Thyroid gland (tissue), 4 donors: ENCODE measurements at regions not wholly inside any gene's neighbourhood (a gene's known extent, or its start where the extent isn't known, plus 50 kb on each side); places are given as distances from the start of the nearest gene placed in this dataset.

Experiments used
- DNase-seq, 2 donors: peaks; one replicate each; pipeline ENCODE4 v3.0.0-alpha.2; 2019
- H3K27ac ChIP-seq, 3 donors: fragments of 200-600 bp; sonication (generic); 1 replicate in 2 of 3; 2 replicates in 1 of 3; pipeline ENCODE4 v1.5.1; 2016 to 2019; ENCODE audit warnings: mild to moderate bottlenecking in 1 of 3, moderate library complexity in 1 of 3
- H3K27me3 ChIP-seq: fragments of 200-600 bp; sonication (generic); one replicate; pipeline ENCODE4 v1.5.1; 2019
- H3K36me3 ChIP-seq, 2 donors: fragments of 200-600 bp; sonication (generic); one replicate each; pipeline ENCODE4 v1.5.1; 2016 to 2019
- H3K4me1 ChIP-seq, 2 donors: fragments of 200-600 bp; sonication (generic); one replicate each; pipeline ENCODE4 v1.5.1; 2017 to 2019
- H3K4me3 ChIP-seq, 3 donors: fragments of 200-600 bp; sonication (generic); replicated peaks in 1 of 3; 1 replicate in 2 of 3; 2 replicates in 1 of 3; pipeline ENCODE4 v1.5.1; 2016; ENCODE audit warnings: mild to moderate bottlenecking in 1 of 3
- H3K9me3 ChIP-seq: fragments of 200-600 bp; sonication (generic); one replicate; pipeline ENCODE4 v1.5.1; 2017
- CTCF ChIP-seq, 6 experiments: fragments of 200-600 bp in 3 of 6; fragments of 450-650 bp in 3 of 6; sonication (generic) in 3 of 6; IDR thresholded peaks; one replicate each; pipeline ENCODE4 v1.5.1; 2016 to 2019; ENCODE audit warnings: antibody characterized with exemption in 6 of 6, mild to moderate bottlenecking in 2 of 6, inconsistent platforms in 1 of 6, moderate library complexity in 1 of 6
- POLR2A ChIP-seq, 2 donors: fragments of 450-650 bp; IDR thresholded peaks; one replicate each; pipeline ENCODE4 v1.6.1; 2017; ENCODE audit warnings: antibody characterized with exemption in 2 of 2, mild to moderate bottlenecking in 2 of 2, moderate library complexity in 1 of 2
- WGBS, 2 donors: methylation state at CpG; one replicate each; pipeline ENCODE4 v1.1.5; 2017; 5-methylcytosine and 5-hydroxymethylcytosine counted together
- intact Hi-C: fragments of 100-400 bp; cut with DNase I; formaldehyde crosslinking; loops from one replicate; pipeline ENCODE4 v1.15.1; 2023

- H3K4me3 ChIP-seq = no peak overlapping the region
- no peak overlapping the region for H3K27ac ChIP-seq
- TF ChIP-seq CTCF (IDR thresholded peaks at IDR 0.05) (no peak), POLR2A (IDR thresholded peaks at IDR 0.05) (no peak)
- no peaks in the 10 kb centered on the region for H3K36me3 ChIP-seq
- intact Hi-C loops = no loop called here
- H3K4me1 ChIP-seq = peaks cover 3 to 17% of the 10 kb centered on the region in 2 donors
- H3K27me3 ChIP-seq = no peaks in the 10 kb centered on the region
- 63 to 71% methylated on average over 11 of the region's 11 CpGs for WGBS, 2 donors
- DNase-seq = no peak
- H3K9me3 ChIP-seq = no peaks in the 10 kb centered on the region
These were observed 146.4 kb upstream of the SPATS2L start for GRCh38 chr2:200159829-200160781.

- no peaks in the 10 kb centered on the region for H3K36me3 ChIP-seq
- no peak for TF ChIP-seq POLR2A (IDR thresholded peaks at IDR 0.05)
- TF ChIP-seq CTCF (IDR thresholded peaks at IDR 0.05) = no peak
- intact Hi-C loops = no loop called here
- H3K9me3 ChIP-seq = no peaks in the 10 kb centered on the region
- WGBS, 2 donors = 95 to 96% methylated on average over 3 of the region's 3 CpGs
- no peak overlapping the region for H3K27ac ChIP-seq
- H3K27me3 ChIP-seq = no peaks in the 10 kb centered on the region
- no peak for DNase-seq
- H3K4me1 ChIP-seq = peaks cover 0 to 17% of the 10 kb centered on the region in 2 donors
- no peak overlapping the region for H3K4me3 ChIP-seq
These were observed 145.0 kb upstream of the SPATS2L start for GRCh38 chr2:200161458-200161857.

- no peak for DNase-seq
- Histone ChIP-seq H3K27me3 (no peaks in the 10 kb centered on the region), H3K4me1 (no peaks in the 10 kb centered on the region), H3K36me3 (no peaks in the 10 kb centered on the region), H3K27ac (no peak overlapping the region), H3K9me3 (no peaks in the 10 kb centered on the region), H3K4me3 (no peak overlapping the region)
- intact Hi-C loops = no loop called here
- no peak for TF ChIP-seq CTCF (IDR thresholded peaks at IDR 0.05)
- no peak for TF ChIP-seq POLR2A (IDR thresholded peaks at IDR 0.05)
- WGBS, 2 donors = 89 to 100% methylated on average over 1 of the region's 1 CpG
These were observed 140.8 kb upstream of the SPATS2L start for GRCh38 chr2:200165687-200166086.

DNA sequence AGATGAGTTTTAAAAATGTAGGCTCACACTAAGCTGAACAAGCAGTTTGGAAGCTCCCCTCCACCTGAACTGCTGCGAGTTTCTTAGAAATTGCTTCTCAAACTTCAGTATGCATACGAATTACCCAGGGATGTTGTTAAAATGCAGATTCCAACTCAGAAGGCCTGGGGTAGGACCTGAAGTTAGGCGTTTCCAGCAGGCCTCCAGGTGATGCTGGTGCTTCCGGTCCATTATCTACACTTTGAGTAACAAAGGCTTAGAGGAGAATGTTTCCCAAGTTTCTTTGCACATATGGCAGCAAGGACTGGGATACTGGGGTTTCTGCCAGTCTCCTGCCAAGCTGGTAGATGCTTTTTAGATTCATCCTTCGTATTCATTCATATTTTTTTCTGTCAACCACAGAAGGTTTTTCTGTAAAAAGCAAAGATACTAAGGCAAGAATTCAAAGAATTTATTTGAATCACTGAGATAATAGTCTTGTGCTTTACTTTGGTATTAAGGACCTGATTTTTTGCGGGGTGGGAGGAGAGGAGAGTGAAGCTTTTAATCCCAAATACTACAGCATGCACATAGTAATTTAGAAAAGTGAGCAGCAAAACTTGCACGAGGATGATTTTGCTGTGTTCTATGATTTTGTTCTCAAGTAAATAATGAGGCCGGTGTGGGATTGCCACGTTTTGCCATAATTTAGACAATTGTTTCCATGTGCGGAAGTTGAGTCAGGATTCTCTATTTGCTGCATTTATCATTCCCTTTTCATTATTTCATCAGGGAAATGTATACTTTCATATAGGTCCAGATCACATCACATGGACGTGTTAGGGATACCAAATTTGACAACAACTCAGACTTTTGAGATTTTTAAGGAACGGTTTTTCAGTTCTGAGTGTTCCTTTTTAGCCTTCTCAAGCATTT lies 137.6 kb upstream of the SPATS2L start:
- intact Hi-C loops = no loop called here
- Histone ChIP-seq H3K9me3 (no peaks in the 10 kb centered on the region), H3K36me3 (no peaks in the 10 kb centered on the region), H3K4me1 (no peaks in the 10 kb centered on the region), H3K27me3 (no peaks in the 10 kb centered on the region), H3K27ac (no peak overlapping the region), H3K4me3 (no peak overlapping the region)
- TF ChIP-seq POLR2A (IDR thresholded peaks at IDR 0.05) = no peak
- no peak for TF ChIP-seq CTCF (IDR thresholded peaks at IDR 0.05)
- DNase-seq = no peak
- WGBS, 2 donors = 82 to 83% methylated on average over 12 of the region's 12 CpGs
